Neural cell (in vitro differentiated cells): ENCODE measurements at regions not wholly inside any gene's neighbourhood (a gene's known extent, or its start where the extent isn't known, plus 50 kb on each side); places are given as distances from the start of the nearest gene placed in this dataset.

Source experiments
- H2AFZ ChIP-seq: fragments of 200-600, 300-800 bp; sonication (generic), shearing (Covaris generic); 2 replicates; pipeline ENCODE4 v1.6.0; 2014; ENCODE audit warnings: low read depth, mild to moderate bottlenecking, antibody characterized with exemption, low read length, moderate library complexity
- H3F3A ChIP-seq: fragments of 200-600 bp; shearing (Covaris generic); 2 replicates; pipeline ENCODE4 v1.6.1; 2016; ENCODE audit warnings: mild to moderate bottlenecking, moderate library complexity, mixed read lengths, antibody characterized with exemption, low read length; ENCODE audit not compliant: insufficient read depth, poor library complexity, severe bottlenecking
- H3K27ac ChIP-seq: fragments of 200-600, 300-800 bp; sonication (generic), shearing (Covaris generic); 2 replicates; pipeline ENCODE4 v1.5.1; 2014; ENCODE audit warnings: mild to moderate bottlenecking, low read length, moderate library complexity
- H3K27me3 ChIP-seq: fragments of 300-800, 200-600 bp; sonication (generic), shearing (Covaris generic); 2 replicates; pipeline ENCODE4 v1.6.0; 2014; ENCODE audit warnings: mild to moderate bottlenecking, low read depth, low read length, moderate library complexity; ENCODE audit not compliant: insufficient read depth
- H3K36me3 ChIP-seq: fragments of 300-800, 200-600 bp; sonication (generic), shearing (Covaris generic); 2 replicates; pipeline ENCODE4 v1.5.1; 2014; ENCODE audit warnings: mild to moderate bottlenecking, antibody characterized with exemption, low read length, moderate library complexity; ENCODE audit not compliant: insufficient read depth
- H3K4me2 ChIP-seq: fragments of 300-800, 200-600 bp; sonication (generic), shearing (Covaris generic); 2 replicates; pipeline ENCODE4 v1.6.0; 2014; ENCODE audit warnings: mild to moderate bottlenecking, low read length
- H3K4me3 ChIP-seq: fragments of 300-800, 200-600 bp; sonication (generic), shearing (Covaris generic); 2 replicates; pipeline ENCODE4 v1.5.1; 2014; ENCODE audit warnings: mild to moderate bottlenecking, low read length, moderate library complexity
- H3K79me2 ChIP-seq: fragments of 200-600 bp; shearing (Covaris generic); replicated peaks from 2 replicates; pipeline ENCODE4 v1.6.0; 2014; ENCODE audit warnings: mild to moderate bottlenecking, low read length, moderate library complexity; ENCODE audit not compliant: insufficient read depth
- H3K9ac ChIP-seq: fragments of 300-800, 200-600 bp; sonication (generic), shearing (Covaris generic); 2 replicates; pipeline ENCODE4 v1.6.1; 2016; ENCODE audit warnings: mild to moderate bottlenecking, low read length, mixed read lengths
- H3K9me2 ChIP-seq: fragments of 200-600 bp; shearing (Covaris generic); 2 replicates; pipeline ENCODE4 v1.6.1; 2016; ENCODE audit warnings: mild to moderate bottlenecking, low read length, mixed read lengths; ENCODE audit not compliant: insufficient read depth
- H3K9me3 ChIP-seq: fragments of 200-600, 300-800 bp; sonication (generic), shearing (Covaris generic); 2 replicates; pipeline ENCODE4 v1.6.1; 2016; ENCODE audit warnings: mild to moderate bottlenecking, mixed run types, low read length, moderate library complexity, mixed read lengths
- H4K20me1 ChIP-seq: fragments of 200-600 bp; shearing (Covaris generic); 2 replicates; pipeline ENCODE4 v1.6.1; 2016; ENCODE audit warnings: mild to moderate bottlenecking, mixed run types; ENCODE audit not compliant: insufficient read depth
- EP300 ChIP-seq: fragments of 450-650 bp; conservative IDR thresholded peaks from 2 replicates; pipeline ENCODE4 v1.6.1; 2014; ENCODE audit warnings: antibody characterized with exemption, mild to moderate bottlenecking, moderate library complexity; ENCODE audit not compliant: poor library complexity, severe bottlenecking
- EZH2 ChIP-seq: fragments of 200-600, 300-800 bp; shearing (Covaris generic), sonication (generic); IDR thresholded peaks from 2 replicates; pipeline ENCODE4 v1.6.1; 2014; ENCODE audit warnings: antibody characterized with exemption, low read length, borderline replicate concordance, mild to moderate bottlenecking; ENCODE audit not compliant: insufficient read depth, poor library complexity, severe bottlenecking
- MXI1 ChIP-seq: fragments of 450-650 bp; conservative IDR thresholded peaks from 2 replicates; pipeline ENCODE4 v1.6.1; 2014; ENCODE audit warnings: antibody characterized with exemption, mild to moderate bottlenecking; ENCODE audit not compliant: poor library complexity, severe bottlenecking
- POLR2AphosphoS5 ChIP-seq: IDR thresholded peaks from 2 replicates; pipeline ENCODE4 v1.6.1; 2012
- RAD21 ChIP-seq: fragments of 450-650 bp; conservative IDR thresholded peaks from 2 replicates; pipeline ENCODE4 v1.6.1; 2014; ENCODE audit warnings: antibody characterized with exemption, mild to moderate bottlenecking, moderate library complexity
- REST ChIP-seq: IDR thresholded peaks from 2 replicates; pipeline ENCODE4 v1.6.1; 2012; ENCODE audit warnings: borderline replicate concordance
- SMC3 ChIP-seq: fragments of 450-650 bp; conservative IDR thresholded peaks from 2 replicates; pipeline ENCODE4 v1.6.1; 2014; ENCODE audit warnings: antibody characterized with exemption, mild to moderate bottlenecking, moderate library complexity; ENCODE audit not compliant: poor library complexity
- TAF1 ChIP-seq: IDR thresholded peaks from 2 replicates; pipeline ENCODE4 v1.6.1; 2012; ENCODE audit warnings: low read depth
- TF ChIP-seq, protein P1 (sequence below): fragments of 450-650 bp; IDR thresholded peaks from 2 replicates; pipeline ENCODE4 v1.5.1; 2014; ENCODE audit warnings: antibody characterized with exemption, mild to moderate bottlenecking, moderate library complexity; ENCODE audit not compliant: poor library complexity, severe bottlenecking

- H3K36me3 ChIP-seq, result no peaks in the 10 kb centered on the region
- no peaks in the 10 kb centered on the region for H3K9me3 ChIP-seq
- H3K27me3 ChIP-seq, result no peaks in the 10 kb centered on the region
- no peak overlapping the region for H2AFZ ChIP-seq
- no peak overlapping the region for H3K4me3 ChIP-seq
- H3K9me2 ChIP-seq, result no peaks in the 10 kb centered on the region
- no peaks in the 10 kb centered on the region for H3F3A ChIP-seq
- H3K4me2 ChIP-seq, result no peak overlapping the region
- no peaks in the 10 kb centered on the region for H3K79me2 ChIP-seq
- H3K9ac ChIP-seq, result no peak overlapping the region
- no peaks in the 10 kb centered on the region for H4K20me1 ChIP-seq
- TF ChIP-seq RAD21 (no peak), REST (no peak), MXI1 (no peak), TAF1 (no peak), EP300 (no peak), SMC3 (no peak), EZH2 (no peak), POLR2AphosphoS5 (no peak)
- TF ChIP-seq, protein P1, sequence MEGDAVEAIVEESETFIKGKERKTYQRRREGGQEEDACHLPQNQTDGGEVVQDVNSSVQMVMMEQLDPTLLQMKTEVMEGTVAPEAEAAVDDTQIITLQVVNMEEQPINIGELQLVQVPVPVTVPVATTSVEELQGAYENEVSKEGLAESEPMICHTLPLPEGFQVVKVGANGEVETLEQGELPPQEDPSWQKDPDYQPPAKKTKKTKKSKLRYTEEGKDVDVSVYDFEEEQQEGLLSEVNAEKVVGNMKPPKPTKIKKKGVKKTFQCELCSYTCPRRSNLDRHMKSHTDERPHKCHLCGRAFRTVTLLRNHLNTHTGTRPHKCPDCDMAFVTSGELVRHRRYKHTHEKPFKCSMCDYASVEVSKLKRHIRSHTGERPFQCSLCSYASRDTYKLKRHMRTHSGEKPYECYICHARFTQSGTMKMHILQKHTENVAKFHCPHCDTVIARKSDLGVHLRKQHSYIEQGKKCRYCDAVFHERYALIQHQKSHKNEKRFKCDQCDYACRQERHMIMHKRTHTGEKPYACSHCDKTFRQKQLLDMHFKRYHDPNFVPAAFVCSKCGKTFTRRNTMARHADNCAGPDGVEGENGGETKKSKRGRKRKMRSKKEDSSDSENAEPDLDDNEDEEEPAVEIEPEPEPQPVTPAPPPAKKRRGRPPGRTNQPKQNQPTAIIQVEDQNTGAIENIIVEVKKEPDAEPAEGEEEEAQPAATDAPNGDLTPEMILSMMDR, result no peak
- no peak overlapping the region for H3K27ac ChIP-seq
Observed at GRCh38 chrX:127390316-127390715, 570.8 kb downstream of the PRR32 start.

DNA sequence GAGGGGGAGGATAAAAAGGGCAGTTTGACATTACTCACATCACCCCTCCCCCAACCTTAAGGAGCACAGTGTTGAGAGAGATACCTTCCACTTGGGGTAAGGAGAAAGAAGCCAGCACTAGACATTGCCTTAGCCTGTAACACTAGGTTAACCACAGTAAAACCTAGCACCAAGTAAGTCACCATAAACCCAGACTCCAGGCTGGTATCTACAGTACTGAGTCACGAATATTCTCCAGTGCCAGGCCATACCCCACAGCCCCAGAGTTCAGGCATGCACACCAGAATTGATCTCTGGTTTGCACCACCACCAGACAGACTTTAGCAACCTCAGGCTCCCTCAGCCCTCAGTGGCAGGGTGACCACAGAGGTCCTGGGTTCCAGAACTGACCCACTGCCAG is 570.4 kb downstream of the PRR32 start:
- H3K4me3 ChIP-seq, result no peak overlapping the region
- H3F3A ChIP-seq, result no peaks in the 10 kb centered on the region
- H3K9me2 ChIP-seq, result no peaks in the 10 kb centered on the region
- no peaks in the 10 kb centered on the region for H3K79me2 ChIP-seq
- H3K9ac ChIP-seq, result no peak overlapping the region
- no peaks in the 10 kb centered on the region for H4K20me1 ChIP-seq
- no peak overlapping the region for H2AFZ ChIP-seq
- no peaks in the 10 kb centered on the region for H3K9me3 ChIP-seq
- no peak overlapping the region for H3K27ac ChIP-seq
- no peak overlapping the region for H3K4me2 ChIP-seq
- TF ChIP-seq EP300 (no peak), TAF1 (no peak), SMC3 (no peak), MXI1 (no peak), EZH2 (no peak), REST (no peak), RAD21 (no peak), POLR2AphosphoS5 (no peak)
- TF ChIP-seq, protein P1, result no peak
- H3K27me3 ChIP-seq, result no peaks in the 10 kb centered on the region
- no peaks in the 10 kb centered on the region for H3K36me3 ChIP-seq
